ENCODE measurements at regions not wholly inside any gene's neighbourhood (a gene's known extent, or its start where the extent isn't known, plus 50 kb on each side); places are given as distances from the start of the nearest gene placed in this dataset.

- TF ChIP-seq CTCF (IDR thresholded peaks at IDR 0.05) (no peak), POLR2AphosphoS5 (IDR thresholded peaks at IDR 0.05) (no peak), POLR2A (IDR thresholded peaks at IDR 0.05) (no peak)
Measured at GRCh38 chr1:105436589-105437259, 1619.8 kb upstream of the PRMT6 start.
